HG02798 (cell line): ENCODE measurements at regions not wholly inside any gene's neighbourhood (a gene's known extent, or its start where the extent isn't known, plus 50 kb on each side); places are given as distances from the start of the nearest gene placed in this dataset.

Source experiments
- ATAC-seq: cut with Tn5 transposase; IDR thresholded peaks from one replicate; pipeline ENCODE4 v1.9.1; 2021; ENCODE audit warnings: mild to moderate bottlenecking; ENCODE audit not compliant: unreplicated experiment, poor library complexity

- ATAC-seq = no peak
These were observed 179.0 kb downstream of the ADGRA3 start for GRCh38 chr4:22336822-22337221.

- ATAC-seq = no peak
These were observed 181.7 kb downstream of the ADGRA3 start for GRCh38 chr4:22334155-22334554.

DNA sequence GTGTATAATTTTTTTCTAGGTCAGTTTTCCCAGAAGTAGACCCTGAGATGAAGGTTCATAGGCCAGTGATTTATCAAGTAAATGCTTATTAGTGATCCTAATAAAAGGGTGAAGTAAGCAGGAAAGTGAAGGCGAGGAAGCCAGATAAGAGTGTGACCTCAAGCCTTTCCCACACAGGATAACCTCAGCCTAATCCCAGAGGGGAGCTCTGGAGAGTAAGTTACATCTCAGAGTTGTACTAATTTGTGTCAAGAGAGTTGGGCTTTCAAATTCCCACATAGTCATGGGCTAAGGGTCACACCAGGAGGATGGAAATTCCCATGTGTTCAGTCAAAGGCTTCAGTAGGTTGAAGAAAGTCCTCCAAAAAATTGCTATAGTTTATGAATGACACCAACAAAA lies 191.4 kb downstream of the ADGRA3 start:
- ATAC-seq = no peak

- no peak for ATAC-seq
These were observed 192.2 kb downstream of the ADGRA3 start for GRCh38 chr4:22323691-22324090.

DNA sequence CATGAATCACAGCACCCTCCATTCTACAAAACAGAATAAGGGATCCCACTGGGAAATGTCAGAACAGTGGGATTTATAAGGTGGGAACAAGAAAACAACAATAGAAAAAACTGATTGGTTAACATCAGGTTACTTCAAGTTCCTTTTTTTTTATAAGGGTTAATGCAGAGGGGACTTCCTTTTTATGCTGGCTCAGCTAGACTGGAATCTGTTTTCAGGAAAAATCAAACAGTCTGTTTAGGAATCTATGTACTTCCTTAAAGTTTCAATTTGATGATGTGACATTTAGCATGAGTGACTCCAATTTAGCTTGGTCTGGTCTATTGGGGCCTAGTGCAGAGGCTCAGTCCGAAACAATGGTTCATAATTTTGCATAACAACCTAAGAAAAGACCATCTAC lies 192.9 kb downstream of the ADGRA3 start:
- ATAC-seq = no peak

DNA sequence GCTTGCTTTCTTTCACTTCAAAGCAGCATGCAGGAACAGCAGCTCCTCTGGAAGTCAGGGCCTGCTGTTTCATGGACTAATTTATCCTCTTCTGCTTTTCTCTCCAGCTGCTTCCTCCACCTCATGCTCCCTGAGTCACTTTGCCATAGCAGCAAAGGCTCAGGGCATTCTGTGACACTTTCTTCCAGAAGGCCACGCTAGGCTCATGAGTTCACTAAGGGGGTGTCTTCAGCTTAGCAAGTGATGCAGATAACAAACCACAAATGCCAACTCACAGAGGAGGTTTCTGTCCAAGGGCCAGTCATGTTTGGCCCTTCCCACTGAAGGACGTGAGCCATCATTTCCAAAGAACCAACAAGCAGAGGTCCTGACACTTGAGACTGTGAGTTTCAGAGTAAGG lies 200.2 kb downstream of the ADGRA3 start:
- ATAC-seq = no peak

DNA sequence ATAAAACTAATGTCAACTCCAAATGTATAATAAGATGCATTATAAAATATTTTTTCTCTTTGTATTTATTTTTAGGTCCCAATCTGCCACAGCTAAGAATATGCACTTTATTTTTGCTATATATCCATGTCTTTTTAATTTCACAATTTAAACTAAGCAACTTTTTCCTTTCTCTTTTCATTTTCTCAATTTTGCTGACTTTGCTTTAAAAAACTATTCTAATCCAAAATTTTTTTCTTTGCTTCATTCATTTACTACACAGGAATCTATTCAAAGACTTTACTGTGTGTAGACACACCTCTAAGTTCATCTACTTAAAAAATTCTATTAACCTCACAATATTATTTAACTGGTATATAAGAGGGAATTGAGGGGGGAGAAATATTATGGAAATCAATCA lies 201.9 kb downstream of the ADGRA3 start:
- ATAC-seq = no peak

- no peak for ATAC-seq
These were observed 203.8 kb downstream of the ADGRA3 start for GRCh38 chr4:22312113-22312512.

GRCh38 chr4:22301253-22301652 lies 214.6 kb downstream of the ADGRA3 start:
- no peak for ATAC-seq

- no peak for ATAC-seq
These were observed 216.2 kb downstream of the ADGRA3 start for GRCh38 chr4:22299678-22300077.

DNA sequence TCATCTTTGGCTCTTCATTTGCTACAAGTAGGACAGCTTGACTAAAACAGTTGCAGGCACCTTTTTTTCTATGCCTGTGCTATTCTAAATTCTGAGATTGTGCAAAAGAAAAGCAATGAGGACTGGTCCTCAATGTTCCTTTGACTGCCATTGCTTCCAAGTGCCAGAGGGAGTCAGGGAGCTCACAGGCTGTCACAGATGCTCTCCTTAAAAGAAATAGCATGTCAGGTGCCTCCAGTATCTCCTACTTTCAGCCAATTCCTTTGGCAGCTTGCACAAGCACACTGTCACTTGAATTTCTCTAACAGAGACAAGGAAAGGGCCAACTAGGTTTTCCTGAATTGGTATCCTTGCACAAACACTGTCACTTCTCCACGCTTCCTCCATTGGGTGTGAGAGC lies 228.2 kb downstream of the ADGRA3 start:
- ATAC-seq = no peak

GRCh38 chr4:22268350-22269025 lies 247.4 kb downstream of the ADGRA3 start:
- ATAC-seq = no peak

DNA sequence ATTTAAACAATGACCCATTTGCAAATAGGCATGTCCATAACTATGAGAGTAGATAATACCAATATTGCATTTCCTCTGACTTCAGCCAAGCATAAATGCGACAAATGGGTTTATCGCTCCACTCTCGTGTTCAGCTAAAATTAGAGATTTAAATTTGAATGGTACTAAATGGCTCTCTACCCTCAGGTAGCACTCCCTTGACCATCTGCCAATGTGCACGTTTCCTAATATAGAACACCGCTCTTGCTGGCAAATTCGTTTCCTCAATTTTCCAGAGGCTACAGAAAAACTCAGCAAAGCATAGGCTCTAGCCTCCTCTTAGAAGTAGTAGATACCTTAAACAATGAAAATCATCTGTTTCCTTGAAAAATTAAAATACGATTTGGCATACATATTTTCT lies 251.6 kb downstream of the ADGRA3 start:
- no peak for ATAC-seq

DNA sequence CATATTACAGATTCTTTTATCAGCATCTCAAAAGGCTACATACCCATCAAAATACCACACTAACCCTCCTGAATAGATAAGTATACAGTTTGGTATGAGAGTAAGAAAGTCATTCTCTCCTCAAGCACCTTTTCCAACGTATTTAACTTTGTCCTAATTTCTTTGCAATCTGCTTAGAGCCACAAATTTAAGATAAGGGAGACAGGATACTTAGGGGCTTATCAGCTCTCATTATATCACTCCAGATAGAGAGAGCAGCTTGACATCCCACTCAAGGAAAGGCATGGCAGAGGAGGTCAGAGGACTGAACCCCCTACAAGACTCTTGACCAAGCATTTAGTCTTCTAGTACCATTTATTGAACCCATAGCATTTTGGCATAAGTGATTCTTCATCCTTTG lies 262.4 kb downstream of the ADGRA3 start:
- no peak for ATAC-seq

DNA sequence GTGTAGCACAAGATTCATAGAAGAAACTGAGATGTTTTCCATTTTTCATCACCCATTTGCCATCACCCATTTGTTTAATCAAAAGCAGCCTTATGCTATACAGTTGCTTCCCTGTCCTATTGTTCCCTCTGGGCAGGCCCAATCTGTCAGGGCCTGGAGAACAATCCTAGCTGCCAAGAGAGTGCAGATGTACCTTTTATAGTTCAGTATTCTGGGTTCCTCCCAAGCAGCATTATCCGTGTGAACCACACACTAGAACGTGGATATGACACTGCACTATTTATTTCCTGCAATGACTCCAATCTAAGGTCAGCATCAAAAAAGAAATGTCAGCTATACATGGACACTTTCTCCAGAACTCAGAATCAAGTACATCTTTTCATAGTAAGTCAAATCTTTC lies 269.0 kb downstream of the ADGRA3 start:
- ATAC-seq = no peak

DNA sequence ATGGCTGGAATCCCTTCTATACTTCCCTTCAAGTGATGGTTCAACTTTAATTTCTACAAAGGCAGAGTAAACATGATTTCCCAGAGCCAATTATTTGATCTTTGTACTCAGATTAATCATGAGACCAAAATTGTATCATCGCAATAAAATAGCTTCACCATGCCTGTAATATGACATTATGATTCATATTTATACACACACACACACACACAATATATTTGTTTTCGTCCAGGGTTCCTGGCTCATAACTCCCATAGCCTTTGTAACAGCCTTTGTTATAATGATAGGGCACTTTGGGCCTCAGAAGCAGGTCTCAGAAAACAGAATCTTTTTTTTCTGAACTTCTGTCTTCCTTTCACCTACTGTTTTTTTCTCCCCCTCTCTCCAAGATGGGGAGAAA lies 270.6 kb downstream of the ADGRA3 start:
- no peak for ATAC-seq

GRCh38 chr4:22241415-22241814 lies 274.5 kb downstream of the ADGRA3 start:
- no peak for ATAC-seq

DNA sequence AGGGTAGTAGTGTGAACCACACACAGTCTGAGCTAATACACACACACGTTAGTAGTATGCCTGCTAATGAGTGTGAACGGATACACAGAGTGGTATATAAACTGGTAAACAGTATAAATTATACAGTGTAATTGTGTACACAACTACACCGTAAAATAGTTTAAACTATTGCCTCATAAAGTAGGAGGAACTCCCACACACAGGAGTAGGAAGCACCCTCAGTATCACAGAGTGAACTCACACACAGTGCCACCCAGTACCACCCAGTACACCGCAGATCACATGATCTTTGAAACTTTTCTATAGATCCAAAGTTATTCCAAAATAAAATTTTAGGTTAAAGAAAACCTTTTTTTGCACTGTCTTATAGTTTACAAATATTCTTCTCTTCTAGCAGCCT lies 275.1 kb downstream of the ADGRA3 start:
- ATAC-seq = no peak

DNA sequence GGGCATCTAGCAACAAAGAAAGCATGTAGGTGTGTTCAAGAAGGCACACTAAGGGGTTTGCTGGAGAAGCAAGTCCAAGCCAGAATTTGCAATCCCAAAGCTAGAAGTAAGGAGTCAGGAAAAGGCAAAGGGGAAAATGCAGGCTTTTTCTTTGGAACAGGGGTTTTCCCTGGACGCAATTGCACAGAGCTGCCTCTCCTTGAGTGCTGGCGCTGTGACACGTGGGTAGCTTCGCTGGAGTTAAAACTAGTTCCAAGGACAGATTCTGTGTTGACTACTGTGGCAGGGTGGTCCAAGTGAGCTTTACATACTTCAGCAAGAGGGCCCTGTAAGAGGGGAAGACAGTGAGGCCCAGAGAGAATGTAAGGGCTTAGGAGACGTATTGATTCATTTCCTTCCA lies 277.1 kb downstream of the ADGRA3 start:
- ATAC-seq = no peak

DNA sequence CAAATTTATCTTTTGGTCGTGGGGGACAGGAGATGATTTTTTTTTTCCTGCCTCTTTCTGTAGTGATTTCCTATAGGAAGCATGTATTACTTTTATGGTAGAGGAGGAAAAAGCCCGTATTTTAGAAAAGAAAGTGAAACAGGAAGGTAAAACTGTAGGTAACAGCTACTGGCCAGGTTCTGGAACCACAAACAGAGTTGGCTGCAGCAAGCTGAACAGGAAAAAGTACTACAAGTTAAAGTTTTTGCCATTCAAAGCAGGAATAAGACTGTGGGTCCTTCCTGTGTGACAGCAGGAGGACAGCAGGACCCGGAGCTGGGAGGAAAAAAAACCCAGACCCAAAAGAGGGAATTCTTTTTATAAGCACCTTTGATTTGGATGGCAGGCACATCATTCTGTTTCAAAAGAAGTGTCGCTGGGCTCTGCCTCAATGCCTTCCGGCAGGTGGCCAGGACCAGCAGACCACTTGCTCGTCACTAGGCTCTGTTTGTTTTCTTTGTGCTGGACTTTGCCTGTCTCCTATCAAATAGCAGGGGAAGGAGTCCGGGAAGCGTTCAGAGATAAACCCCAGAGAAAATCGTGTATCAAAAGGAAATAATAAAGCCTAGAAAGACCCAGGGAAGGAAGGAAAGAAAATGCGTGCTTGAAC lies 277.9 kb downstream of the ADGRA3 start:
- no peak for ATAC-seq

GRCh38 chr4:22237155-22237751 lies 278.6 kb downstream of the ADGRA3 start:
- ATAC-seq = no peak

DNA sequence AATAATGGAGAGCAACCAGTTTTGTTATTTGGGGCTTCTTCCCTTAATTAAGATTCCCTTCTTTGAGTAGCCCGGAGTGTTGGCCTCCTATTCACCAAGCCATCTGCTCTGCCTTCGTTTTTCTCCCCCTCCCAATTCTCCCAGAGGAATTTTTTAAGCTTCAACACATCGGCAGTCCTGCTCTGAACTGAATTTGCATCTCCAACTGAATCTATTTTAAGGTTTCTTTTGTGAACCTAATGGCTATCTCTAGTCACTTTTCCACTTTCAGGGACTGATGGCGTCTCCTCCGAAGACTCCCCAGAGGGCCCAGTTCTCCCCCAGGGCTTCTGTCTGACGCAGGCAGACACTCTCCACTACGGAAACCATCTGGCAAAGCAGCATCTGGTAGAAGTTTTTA lies 280.2 kb downstream of the ADGRA3 start:
- ATAC-seq = no peak
